ENCODE measurements at regions not wholly inside any gene's neighbourhood (a gene's known extent, or its start where the extent isn't known, plus 50 kb on each side); places are given as distances from the start of the nearest gene placed in this dataset.

- no peak for TF ChIP-seq CTCF (IDR thresholded peaks at IDR 0.05)
- Histone ChIP-seq H3K4me1 (no peaks in the 10 kb centered on the region), H3K9me3 (no peaks in the 10 kb centered on the region), H3K4me3 (no peak overlapping the region), H3K36me3 (no peaks in the 10 kb centered on the region), H3K27ac (no peak overlapping the region), H3K27me3 (no peaks in the 10 kb centered on the region)
- no peak for DNase-seq (ENCODE audit: low spot score)
These were observed 281.7 kb upstream of the LRATD1 start for GRCh38 chr2:14350856-14351255.

- Histone ChIP-seq H3K27me3 (no peaks in the 10 kb centered on the region), H3K4me1 (no peaks in the 10 kb centered on the region), H3K4me3 (no peak overlapping the region), H3K9me3 (no peaks in the 10 kb centered on the region), H3K36me3 (no peaks in the 10 kb centered on the region), H3K27ac (no peak overlapping the region)
- no peak for TF ChIP-seq CTCF (IDR thresholded peaks at IDR 0.05)
- no peak for DNase-seq (ENCODE audit: low spot score)
These were observed 280.4 kb upstream of the LRATD1 start for GRCh38 chr2:14352067-14352466.

- no peak overlapping the region for H3K27ac ChIP-seq
- TF ChIP-seq CTCF (IDR thresholded peaks at IDR 0.05): no peak
- H3K9me3 ChIP-seq: no peaks in the 10 kb centered on the region
- H3K4me3 ChIP-seq: no peak overlapping the region
- H3K27me3 ChIP-seq: no peaks in the 10 kb centered on the region
- DNase-seq (ENCODE audit: low spot score): no peak
- H3K36me3 ChIP-seq: no peaks in the 10 kb centered on the region
- H3K4me1 ChIP-seq: no peaks in the 10 kb centered on the region
These were observed 278.3 kb upstream of the LRATD1 start for GRCh38 chr2:14354231-14354630.

GRCh38 chr2:14355102-14355501 is 277.4 kb upstream of the LRATD1 start:
- H3K27me3 ChIP-seq: no peaks in the 10 kb centered on the region
- no peaks in the 10 kb centered on the region for H3K4me1 ChIP-seq
- H3K27ac ChIP-seq: no peak overlapping the region
- no peak for TF ChIP-seq CTCF (IDR thresholded peaks at IDR 0.05)
- no peaks in the 10 kb centered on the region for H3K36me3 ChIP-seq
- DNase-seq (ENCODE audit: low spot score): no peak
- no peak overlapping the region for H3K4me3 ChIP-seq
- H3K9me3 ChIP-seq: no peaks in the 10 kb centered on the region

GRCh38 chr2:14358339-14358738 is 274.2 kb upstream of the LRATD1 start:
- no peaks in the 10 kb centered on the region for H3K9me3 ChIP-seq
- H3K27ac ChIP-seq: no peak overlapping the region
- no peak overlapping the region for H3K4me3 ChIP-seq
- TF ChIP-seq CTCF (IDR thresholded peaks at IDR 0.05): no peak
- no peaks in the 10 kb centered on the region for H3K27me3 ChIP-seq
- no peaks in the 10 kb centered on the region for H3K36me3 ChIP-seq
- H3K4me1 ChIP-seq: no peaks in the 10 kb centered on the region
- DNase-seq (ENCODE audit: low spot score): no peak

- Histone ChIP-seq H3K36me3 (no peaks in the 10 kb centered on the region), H3K4me3 (no peak overlapping the region), H3K4me1 (no peaks in the 10 kb centered on the region), H3K27ac (no peak overlapping the region), H3K27me3 (no peaks in the 10 kb centered on the region), H3K9me3 (no peaks in the 10 kb centered on the region)
- DNase-seq (ENCODE audit: low spot score): no peak
- TF ChIP-seq CTCF (IDR thresholded peaks at IDR 0.05): no peak
These were observed 273.7 kb upstream of the LRATD1 start for GRCh38 chr2:14358774-14359173.
